Endothelial cell of umbilical vein (primary cell): ENCODE measurements at regions not wholly inside any gene's neighbourhood (a gene's known extent, or its start where the extent isn't known, plus 50 kb on each side); places are given as distances from the start of the nearest gene placed in this dataset.

Experiments used
- BruUV-seq: library from RNA; stranded (reverse); fragments of 400-500 nt; replicated peaks from 2 replicates; lab custom pipeline; 2021; lab: Mats Ljungman, UMichigan
- CTCF ChIA-PET: fragments of 300-600, 350-600 bp; sonication (Branson Sonifier 250); formaldehyde crosslinking; loops from one replicate; lab custom pipeline; 2021; ENCODE audit warnings: antibody characterized with exemption, inconsistent platforms; lab: Charles Lee
- POLR2A ChIA-PET: fragments of 300-600, 350-600 bp; sonication (Branson Sonifier 250); formaldehyde crosslinking; loops from one replicate; lab custom pipeline; 2021; ENCODE audit warnings: antibody characterized with exemption, inconsistent platforms; lab: Charles Lee
- DNase-seq: peaks from one replicate; pipeline ENCODE4 v3.0.0-alpha.2; 2011; ENCODE audit warnings: low read depth, low spot score
- FAIRE-seq: peaks from 2 replicates; lab custom pipeline; 2011; peaks lifted over from hg19 to GRCh38; lab: Jason Lieb, UNC
- H2AFZ ChIP-seq: 2 replicates; pipeline ENCODE4 v1.6.0; 2012; ENCODE audit warnings: low read depth, low read length, control low read depth, inconsistent platforms
- H3K27ac ChIP-seq: 2 replicates; pipeline ENCODE4 v1.5.1; 2011; ENCODE audit warnings: low read depth, mild to moderate bottlenecking, control low read depth, low read length, moderate library complexity; ENCODE audit not compliant: insufficient read depth
- H3K27me3 ChIP-seq, 2 experiments: 2 replicates each; pipeline versions ENCODE4 v1.6.0 to v1.6.1; 2011; ENCODE audit warnings: low read length in 2 of 2, mixed read lengths in 1 of 2; ENCODE audit not compliant: control insufficient read depth in 2 of 2, insufficient read depth in 2 of 2
- H3K36me3 ChIP-seq, 2 experiments: 2 replicates in 1 of 2; 3 replicates in 1 of 2; pipeline ENCODE4 v1.5.1; 2011; ENCODE audit warnings: low read length in 2 of 2, mild to moderate bottlenecking in 1 of 2, moderate library complexity in 1 of 2; ENCODE audit not compliant: control insufficient read depth in 2 of 2, insufficient read depth in 2 of 2; ENCODE audit errors: extremely low read depth in 1 of 2
- H3K4me1 ChIP-seq: 3 replicates; pipeline ENCODE4 v1.5.1; 2011; ENCODE audit warnings: mild to moderate bottlenecking, low read length; ENCODE audit not compliant: control insufficient read depth, insufficient read depth; ENCODE audit errors: extremely low read depth
- H3K4me2 ChIP-seq: 2 replicates; pipeline ENCODE4 v1.6.1; 2011; ENCODE audit warnings: low read length, control low read depth, mixed read lengths; ENCODE audit not compliant: insufficient read depth
- H3K4me3 ChIP-seq, 3 experiments: fragments of 200-600 bp in 1 of 3; sonication (generic), shearing (Covaris generic) in 1 of 3; replicated peaks in 1 of 3; 2 replicates each; pipeline ENCODE4 v1.5.1; 2011 to 2016; ENCODE audit warnings: control low read depth in 3 of 3, low read length in 3 of 3, mild to moderate bottlenecking in 2 of 3, inconsistent platforms in 1 of 3, low read depth in 1 of 3, moderate library complexity in 1 of 3; ENCODE audit not compliant: insufficient read depth in 1 of 3
- H3K79me2 ChIP-seq: 2 replicates; pipeline ENCODE4 v1.6.0; 2012; ENCODE audit warnings: low read length, inconsistent platforms; ENCODE audit not compliant: control insufficient read depth, insufficient read depth
- H3K9ac ChIP-seq: replicated peaks from 2 replicates; pipeline ENCODE3; 2011; ENCODE audit warnings: low read length, control low read depth; ENCODE audit not compliant: insufficient read depth; ENCODE audit errors: extremely low read depth
- H3K9me1 ChIP-seq: replicated peaks from 3 replicates; pipeline ENCODE4 v1.6.0; 2011; ENCODE audit warnings: mild to moderate bottlenecking, low read length; ENCODE audit not compliant: control insufficient read depth, insufficient read depth; ENCODE audit errors: extremely low read depth
- H3K9me3 ChIP-seq: replicated peaks from 2 replicates; pipeline ENCODE4 v1.5.1; 2012; ENCODE audit warnings: low read length, inconsistent platforms; ENCODE audit not compliant: control insufficient read depth, insufficient read depth
- H4K20me1 ChIP-seq: replicated peaks from 2 replicates; pipeline ENCODE3; 2011; ENCODE audit warnings: mild to moderate bottlenecking, low read length; ENCODE audit not compliant: control insufficient read depth, insufficient read depth; ENCODE audit errors: extremely low read depth
- CTCF ChIP-seq, 2 donors: IDR thresholded peaks; 1 replicate in 1 of 2; 2 replicates in 1 of 2; pipeline ENCODE4 v1.5.1; 2011; ENCODE audit warnings: low read length in 2 of 2, mild to moderate bottlenecking in 2 of 2, moderate library complexity in 2 of 2, control low read depth in 1 of 2, inconsistent platforms in 1 of 2, low read depth in 1 of 2; ENCODE audit not compliant: insufficient read depth in 1 of 2; ENCODE audit errors: extremely low read depth in 1 of 2
- EZH2 ChIP-seq: IDR thresholded peaks from 2 replicates; pipeline ENCODE4 v1.6.1; 2012; ENCODE audit warnings: borderline replicate concordance, low read depth, mild to moderate bottlenecking, moderate library complexity, low read length, inconsistent platforms; ENCODE audit not compliant: severe bottlenecking
- FOS ChIP-seq: IDR thresholded peaks from 2 replicates; pipeline ENCODE4 v1.6.1; 2011; ENCODE audit warnings: mild to moderate bottlenecking, low read length, moderate library complexity, borderline replicate concordance; ENCODE audit not compliant: insufficient read depth
- GATA2 ChIP-seq: IDR thresholded peaks from 2 replicates; pipeline ENCODE4 v1.7.0; 2011; ENCODE audit warnings: low read depth, mild to moderate bottlenecking, moderate library complexity, mixed read lengths, low read length; ENCODE audit not compliant: insufficient read length, insufficient read depth
- JUN ChIP-seq: IDR thresholded peaks from 2 replicates; pipeline ENCODE4 v1.6.1; 2011; ENCODE audit warnings: borderline replicate concordance, low read depth; ENCODE audit not compliant: insufficient read length, insufficient read depth
- MYC ChIP-seq: IDR thresholded peaks from one replicate; pipeline ENCODE4 v1.6.1; 2011; ENCODE audit warnings: mild to moderate bottlenecking, low read depth, low read length
- POLR2A ChIP-seq: IDR thresholded peaks from 2 replicates; pipeline ENCODE4 v1.6.1; 2012; ENCODE audit warnings: low read depth, mild to moderate bottlenecking, control low read depth, low read length
- POLR2AphosphoS5 ChIP-seq: IDR thresholded peaks from 2 replicates; pipeline ENCODE4 v1.6.1; 2012; ENCODE audit warnings: low read depth, mild to moderate bottlenecking, control low read depth, low read length, moderate library complexity; ENCODE audit not compliant: insufficient read depth
- dilution Hi-C: fragments of 300-500 bp; cut with MboI; formaldehyde crosslinking; loops from one replicate; pipeline ENCODE4 v1.15.0; 2019; ENCODE audit warnings: low sequenced_read_pairs; ENCODE audit not compliant: extremely low pct_ligation_motif_present
- intact Hi-C: fragments of 100-400 bp; cut with micrococcal nuclease; formaldehyde crosslinking; loops from one replicate; pipeline ENCODE4 v1.10.0; 2022
- TF ChIP-seq, protein P1 (sequence below): IDR thresholded peaks from 2 replicates; pipeline ENCODE4 v1.6.1; 2011; ENCODE audit not compliant: insufficient read depth, insufficient read length

DNA sequence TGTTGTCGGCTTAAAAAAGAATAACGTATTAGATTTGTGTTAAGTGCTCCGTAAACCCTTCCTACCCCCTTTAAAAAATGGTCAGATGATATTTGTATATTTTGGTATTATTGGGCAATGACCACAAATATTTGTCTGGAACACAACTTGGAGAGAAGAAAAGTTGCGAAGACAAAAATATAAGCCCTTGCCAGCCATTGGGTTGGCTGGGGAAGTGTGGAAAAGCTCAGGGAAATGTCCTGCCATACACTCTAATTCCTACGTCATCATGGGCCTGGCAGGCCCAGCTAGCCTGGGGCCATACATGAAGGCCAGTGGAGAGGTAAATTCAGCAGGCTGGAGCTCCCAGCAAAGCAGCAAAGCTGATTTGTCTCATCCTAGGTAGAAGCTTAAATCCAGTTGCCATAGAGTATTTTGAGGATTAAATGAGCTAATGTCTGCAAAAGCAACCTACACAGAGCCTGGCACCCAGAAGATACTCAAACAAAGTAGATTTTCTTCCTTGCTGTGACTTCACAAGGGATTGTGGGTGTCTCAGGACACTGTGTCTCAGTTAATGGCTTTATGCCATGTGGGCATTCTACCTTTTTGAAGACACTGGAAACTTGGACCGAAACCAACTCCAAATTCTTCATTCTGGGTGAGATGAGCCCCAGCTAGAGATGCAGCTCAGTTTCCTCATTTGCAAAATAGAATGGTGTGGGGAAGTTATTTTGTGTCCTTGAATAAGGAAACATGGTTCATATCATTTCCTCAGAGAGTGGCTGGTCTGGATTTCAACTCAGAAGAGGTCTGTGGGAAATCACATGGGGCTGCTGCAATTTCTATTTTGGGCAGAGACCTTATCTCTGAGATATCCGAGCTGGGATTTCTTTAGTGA, 87.9 kb upstream of the MAP4K3 start:
- POLR2A ChIA-PET = no interaction called here
- no peaks in the 10 kb centered on the region for H3K79me2 ChIP-seq
- no peaks in the 10 kb centered on the region for H3K27me3 ChIP-seq
- CTCF ChIA-PET = interaction anchor here (0.8 to 3.0 kb wide), 4 partner anchors 9 to 172 kb away, joined by 3 to 10 read pairs (median 3); no protein-coding TSS in a partner anchor
- DNase-seq = no peak
- peaks cover 17% of the 10 kb centered on the region for H3K4me1 ChIP-seq
- H3K9me1 ChIP-seq = no peaks in the 10 kb centered on the region
- no peak overlapping the region for H3K4me2 ChIP-seq
- dilution Hi-C loops (no loop called here), intact Hi-C loops (no loop called here)
- H3K27ac ChIP-seq = no peak overlapping the region
- H3K4me3 ChIP-seq = no peak overlapping the region
- no peak for TF ChIP-seq POLR2AphosphoS5
- TF ChIP-seq CTCF (IDR thresholded peaks at IDR 0.05; ENCODE audit: extremely low read depth in 1 of 2, insufficient read depth in 1 of 2, low read depth in 1 of 2, low read length in 2 of 2) = no peak
- TF ChIP-seq JUN = no peak
- no peak for TF ChIP-seq MYC
- no peak for TF ChIP-seq FOS
- no peak for TF ChIP-seq EZH2
- no peak for TF ChIP-seq GATA2
- no peak for TF ChIP-seq POLR2A
- TF ChIP-seq, protein P1, sequence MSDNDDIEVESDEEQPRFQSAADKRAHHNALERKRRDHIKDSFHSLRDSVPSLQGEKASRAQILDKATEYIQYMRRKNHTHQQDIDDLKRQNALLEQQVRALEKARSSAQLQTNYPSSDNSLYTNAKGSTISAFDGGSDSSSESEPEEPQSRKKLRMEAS = no peak
- H3K9ac ChIP-seq = no peak overlapping the region
- H2AFZ ChIP-seq = no peak overlapping the region
- H3K36me3 ChIP-seq = no peaks in the 10 kb centered on the region
- FAIRE-seq = no peak
- BruUV-seq = no TSS peak
- peaks cover 2% of the 10 kb centered on the region for H3K9me3 ChIP-seq
- H4K20me1 ChIP-seq = no peaks in the 10 kb centered on the region
